ENCODE measurements at regions not wholly inside any gene's neighbourhood (a gene's known extent, or its start where the extent isn't known, plus 50 kb on each side); places are given as distances from the start of the nearest gene placed in this dataset.

DNA sequence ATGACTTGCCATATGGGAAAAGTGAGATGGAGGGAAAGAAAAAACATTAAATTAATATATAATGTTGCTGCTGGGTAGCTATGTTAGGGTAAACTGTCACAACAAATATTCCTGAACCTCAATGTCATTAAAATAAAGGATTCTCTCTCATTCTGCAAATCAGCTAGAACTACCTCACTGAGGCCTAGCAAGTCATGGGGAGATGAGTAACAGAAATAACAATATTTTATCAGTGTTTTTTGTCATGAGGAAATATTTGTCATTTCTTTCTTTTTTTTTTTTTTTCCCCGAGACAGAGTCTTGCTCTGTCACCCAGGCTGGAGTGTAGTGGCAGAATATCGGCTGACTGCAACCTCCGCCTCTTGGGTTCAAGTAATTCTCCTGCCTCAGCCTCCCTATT is 1282.3 kb upstream of the NRXN1 start:
- no peak for ATAC-seq (ENCODE audit: low FRiP score in 2 of 2)
- Histone ChIP-seq H3K4me1 (no peaks in the 10 kb centered on the region), H3K4me3 (no peak overlapping the region), H3K36me3 (no peaks in the 10 kb centered on the region), H3K9me3 (no peaks in the 10 kb centered on the region), H3K27me3 (no peaks in the 10 kb centered on the region), H3K27ac (no peak overlapping the region)
- TF ChIP-seq EP300 (IDR thresholded peaks at IDR 0.05) (no peak), CTCF (IDR thresholded peaks at IDR 0.05) (no peak), POLR2A (IDR thresholded peaks at IDR 0.05) (no peak), POLR2AphosphoS5 (IDR thresholded peaks at IDR 0.05) (no peak)
- WGBS, 2 donors = 91 to 93% methylated on average over 3 of the region's 3 CpGs
- DNase-seq = no peak

- H3K27me3 ChIP-seq = no peaks in the 10 kb centered on the region
- no peak for DNase-seq
Observed at GRCh38 chr2:52312486-52312885, 1280.6 kb upstream of the NRXN1 start.

GRCh38 chr2:52311862-52312261 is 1279.9 kb upstream of the NRXN1 start:
- Histone ChIP-seq H3K27ac (no peak overlapping the region), H3K9me3 (no peaks in the 10 kb centered on the region), H3K4me1 (no peaks in the 10 kb centered on the region), H3K27me3 (no peaks in the 10 kb centered on the region), H3K36me3 (no peaks in the 10 kb centered on the region), H3K4me3 (no peak overlapping the region)
- DNase-seq (no peak), ATAC-seq (ENCODE audit: low FRiP score in 2 of 2) (no peak)
- WGBS, 2 donors = 49 to 64% methylated on average over 5 of the region's 5 CpGs
- TF ChIP-seq POLR2AphosphoS5 (IDR thresholded peaks at IDR 0.05) = no peak
- TF ChIP-seq CTCF (IDR thresholded peaks at IDR 0.05) = no peak
- no peak for TF ChIP-seq EP300 (IDR thresholded peaks at IDR 0.05)
- TF ChIP-seq POLR2A (IDR thresholded peaks at IDR 0.05) = no peak

More at GRCh38 chr2:52312486-52312885, 1280.6 kb upstream of the NRXN1 start:
- Histone ChIP-seq H3K4me1 (no peaks in the 10 kb centered on the region), H3K36me3 (no peaks in the 10 kb centered on the region), H3K4me3 (no peak overlapping the region), H3K9me3 (no peaks in the 10 kb centered on the region), H3K27ac (no peak overlapping the region)
- ATAC-seq (ENCODE audit: low FRiP score in 2 of 2) = no peak
- no peak for TF ChIP-seq POLR2AphosphoS5 (IDR thresholded peaks at IDR 0.05)
- no peak for TF ChIP-seq CTCF (IDR thresholded peaks at IDR 0.05)
- TF ChIP-seq EP300 (IDR thresholded peaks at IDR 0.05) = no peak
- no peak for TF ChIP-seq POLR2A (IDR thresholded peaks at IDR 0.05)
- 89% methylated on average over 2 of the region's 2 CpGs for WGBS, 2 donors

GRCh38 chr2:52308156-52308555 is 1276.2 kb upstream of the NRXN1 start:
- WGBS, 2 donors = 74 to 80% methylated on average over 2 of the region's 2 CpGs
- ATAC-seq (ENCODE audit: low FRiP score in 2 of 2) (no peak), DNase-seq (no peak)
- TF ChIP-seq CTCF (IDR thresholded peaks at IDR 0.05) (no peak), POLR2A (IDR thresholded peaks at IDR 0.05) (no peak)
- Histone ChIP-seq H3K9me3 (no peaks in the 10 kb centered on the region), H3K36me3 (no peaks in the 10 kb centered on the region), H3K27me3 (no peaks in the 10 kb centered on the region), H3K4me1 (no peaks in the 10 kb centered on the region), H3K27ac (no peak overlapping the region), H3K4me3 (no peak overlapping the region)

GRCh38 chr2:52294628-52295027 is 1262.7 kb upstream of the NRXN1 start:
- ATAC-seq (ENCODE audit: low FRiP score in 2 of 2) (no peak), DNase-seq (no peak)
- Histone ChIP-seq H3K9me3 (peaks cover 0 to 5% (median 0%) of the 10 kb centered on the region in 4 donors), H3K4me1 (no peaks in the 10 kb centered on the region), H3K36me3 (no peaks in the 10 kb centered on the region), H3K27me3 (no peaks in the 10 kb centered on the region), H3K27ac (no peak overlapping the region), H3K4me3 (no peak overlapping the region)
- WGBS, 2 donors = 61 to 67% methylated on average over 1 of the region's 1 CpG
- no peak for TF ChIP-seq CTCF (IDR thresholded peaks at IDR 0.05)
- TF ChIP-seq EP300 (IDR thresholded peaks at IDR 0.05) = no peak
- TF ChIP-seq POLR2A (IDR thresholded peaks at IDR 0.05) = no peak
- no peak for TF ChIP-seq POLR2AphosphoS5 (IDR thresholded peaks at IDR 0.05)
